Common myeloid progenitor, CD34-positive (primary cell): ENCODE measurements at regions not wholly inside any gene's neighbourhood (a gene's known extent, or its start where the extent isn't known, plus 50 kb on each side); places are given as distances from the start of the nearest gene placed in this dataset.
"Not testable (repeated sequence)": the region's sequence is repeated elsewhere in the genome, so short reads cannot be mapped to it uniquely, and the experiment has no call there.

Experiments
- CTCF ChIA-PET: fragments of 350-600 bp; sonication (Branson Sonifier 250); formaldehyde crosslinking; loops from one replicate; lab custom pipeline; 2021; ENCODE audit warnings: antibody characterized with exemption; lab: Charles Lee
- POLR2A ChIA-PET: fragments of 350-600 bp; sonication (Branson Sonifier 250); formaldehyde crosslinking; loops from one replicate; lab custom pipeline; 2021; ENCODE audit warnings: antibody characterized with exemption; lab: Charles Lee
- DNase-seq, 3 donors: peaks; one replicate each; pipeline versions ENCODE4 v3.0.0 to v3.0.0-alpha.2; 2013
- H3K27ac ChIP-seq, 2 experiments: 1 replicate in 1 of 2; 2 replicates in 1 of 2; pipeline ENCODE4 v1.7.0; 2013; ENCODE audit warnings: inconsistent platforms in 2 of 2, low read length in 2 of 2, mild to moderate bottlenecking in 2 of 2, low read depth in 1 of 2, moderate library complexity in 1 of 2; ENCODE audit not compliant: severe bottlenecking in 2 of 2, insufficient read depth in 1 of 2, poor library complexity in 1 of 2
- H3K27me3 ChIP-seq, 5 experiments: replicated peaks in 2 of 5; 1 replicate in 3 of 5; 2 replicates in 2 of 5; pipeline versions ENCODE4 v1.6.1 to v1.7.0; 2013; ENCODE audit warnings: low read length in 4 of 5, mild to moderate bottlenecking in 2 of 5, moderate library complexity in 2 of 5, inconsistent platforms in 1 of 5; ENCODE audit not compliant: insufficient read depth in 5 of 5, control insufficient read depth in 4 of 5
- H3K36me3 ChIP-seq, 4 experiments: 1 replicate in 2 of 4; 2 replicates in 2 of 4; pipeline versions ENCODE4 v1.6.1 to v1.7.0; 2013; ENCODE audit warnings: low read length in 3 of 4, control low read depth in 1 of 4, mild to moderate bottlenecking in 1 of 4; ENCODE audit not compliant: control insufficient read depth in 4 of 4, insufficient read depth in 4 of 4
- H3K4me1 ChIP-seq, 4 experiments: 1 replicate in 3 of 4; 2 replicates in 1 of 4; pipeline versions ENCODE4 v1.6.1 to v1.7.1; 2013; ENCODE audit warnings: low read length in 3 of 4, mild to moderate bottlenecking in 3 of 4, control low read depth in 1 of 4, inconsistent platforms in 1 of 4, moderate library complexity in 1 of 4; ENCODE audit not compliant: control insufficient read depth in 4 of 4, insufficient read depth in 4 of 4; ENCODE audit errors: control extremely low read depth in 1 of 4
- H3K4me3 ChIP-seq, 7 experiments: 1 replicate in 4 of 7; 2 replicates in 3 of 7; pipeline versions ENCODE4 v1.5.1 to v1.7.0; 2013; ENCODE audit warnings: mild to moderate bottlenecking in 7 of 7, low read length in 6 of 7, moderate library complexity in 6 of 7, inconsistent platforms in 2 of 7, low read depth in 2 of 7, control low read depth in 1 of 7; ENCODE audit not compliant: insufficient read depth in 4 of 7, control insufficient read depth in 1 of 7; ENCODE audit errors: extremely low read depth in 1 of 7
- H3K9me3 ChIP-seq, 5 experiments: 1 replicate in 4 of 5; 2 replicates in 1 of 5; pipeline versions ENCODE4 v1.6.1 to v1.7.1; 2013; ENCODE audit warnings: low read length in 4 of 5, mild to moderate bottlenecking in 2 of 5, inconsistent platforms in 1 of 5, low read depth in 1 of 5, moderate library complexity in 1 of 5; ENCODE audit not compliant: control insufficient read depth in 4 of 5, insufficient read depth in 2 of 5; ENCODE audit errors: control extremely low read depth in 1 of 5
- WGBS: methylation state at CpG from one replicate; pipeline ENCODE4 v1.1.5; 2013; ENCODE audit not compliant: insufficient coverage; 5-methylcytosine and 5-hydroxymethylcytosine counted together

DNA sequence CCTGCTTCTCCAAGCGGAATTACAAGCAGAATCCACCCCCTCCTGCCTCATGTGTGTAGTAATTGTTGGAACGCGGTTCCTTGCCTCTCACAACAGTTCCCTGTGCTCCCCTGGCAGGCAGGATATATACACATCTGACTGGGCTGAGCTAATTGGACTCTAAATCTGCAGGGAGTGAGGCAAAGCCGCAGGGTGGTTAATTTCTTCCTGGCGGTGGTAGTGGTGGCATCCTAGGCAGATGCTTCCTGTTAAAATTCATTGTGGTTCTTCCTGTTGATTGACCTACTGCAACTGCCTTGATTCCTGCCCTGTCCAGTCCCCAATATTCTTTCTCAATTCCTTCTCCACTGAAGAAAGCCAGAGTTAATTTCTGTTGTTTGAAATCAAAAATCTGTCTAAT lies 202.9 kb upstream of the PROK2 start:
- DNase-seq = peak; percentile 85 to 97 (median 96)
- H3K9me3 ChIP-seq = peaks cover 0 to 9% (median 0%) of the 10 kb centered on the region in 5 experiments
- H3K4me3 ChIP-seq = peak overlapping the region in 4 of 7 experiments; percentile 20 to 59 (median 26)
- H3K36me3 ChIP-seq = no peaks in the 10 kb centered on the region
- POLR2A ChIA-PET = interaction anchor here (0.7 to 1.1 kb wide), 2 partner anchors 320 to 357 kb away, joined by 3 to 4 read pairs; no protein-coding TSS in a partner anchor
- H3K27ac ChIP-seq = peak overlapping the region; percentile 9 to 49
- H3K4me1 ChIP-seq = peaks cover 21 to 65% (median 61%) of the 10 kb centered on the region in 4 experiments
- CTCF ChIA-PET = interaction anchor here (1.0 to 1.7 kb wide), 6 partner anchors 10 to 323 kb away, joined by 3 to 6 read pairs (median 4); no protein-coding TSS in a partner anchor
- H3K27me3 ChIP-seq = no peaks in the 10 kb centered on the region
- 0% methylated on average over 1 of the region's 5 CpGs for WGBS

GRCh38 chr3:71987089-71987735 lies 202.3 kb upstream of the PROK2 start:
- Histone ChIP-seq H3K4me1 (peaks cover 21 to 67% (median 62%) of the 10 kb centered on the region in 4 experiments), H3K27me3 (no peaks in the 10 kb centered on the region), H3K36me3 (no peaks in the 10 kb centered on the region), H3K27ac (no peak overlapping the region), H3K4me3 (no peak overlapping the region), H3K9me3 (peaks cover 0 to 9% (median 0%) of the 10 kb centered on the region in 5 experiments)
- ChIA-PET CTCF (interaction anchor here (0.7 to 1.7 kb wide), 9 partner anchors 10 to 323 kb away, joined by 3 to 6 read pairs (median 3); no protein-coding TSS in a partner anchor), POLR2A (interaction anchor here (0.7 to 1.1 kb wide), 2 partner anchors 320 to 357 kb away, joined by 3 to 4 read pairs; no protein-coding TSS in a partner anchor)
- DNase-seq = no peak
- 85% methylated on average over 7 of the region's 9 CpGs for WGBS

DNA sequence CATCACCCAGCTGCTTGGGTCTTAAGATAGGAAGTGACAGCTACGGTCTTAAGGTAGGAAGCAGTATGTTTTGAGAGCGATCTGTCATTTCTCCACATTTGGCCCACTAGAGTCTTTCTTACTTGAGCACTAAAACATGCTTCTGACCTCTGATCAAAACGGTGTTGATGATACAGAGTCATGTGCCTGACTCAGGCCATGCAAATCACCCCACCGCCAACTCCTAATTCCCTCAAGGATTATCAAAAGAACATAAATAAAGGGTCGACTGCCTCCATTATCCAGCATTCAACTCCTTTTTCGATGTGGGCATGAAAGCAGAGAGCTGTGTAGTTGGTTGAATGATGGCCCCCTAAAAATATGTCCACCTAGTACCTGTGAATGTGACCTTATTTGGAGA lies 201.7 kb upstream of the PROK2 start:
- CTCF ChIA-PET = interaction anchor here (1.0 to 1.7 kb wide), 3 partner anchors 9 to 114 kb away, joined by 3 to 6 read pairs (median 3); no protein-coding TSS in a partner anchor
- Histone ChIP-seq H3K4me3 (no peak overlapping the region), H3K4me1 (peaks cover 21 to 67% (median 62%) of the 10 kb centered on the region in 4 experiments), H3K36me3 (no peaks in the 10 kb centered on the region), H3K9me3 (peaks cover 0 to 9% (median 0%) of the 10 kb centered on the region in 5 experiments), H3K27ac (no peak overlapping the region), H3K27me3 (no peaks in the 10 kb centered on the region)
- WGBS = 96% methylated on average over 2 of the region's 6 CpGs
- no peak for DNase-seq
- POLR2A ChIA-PET = interaction anchor here (1.1 kb wide), 1 partner anchor 321 kb away, joined by 4 read pairs; no protein-coding TSS in a partner anchor

GRCh38 chr3:71984843-71985613 lies 200.1 kb upstream of the PROK2 start:
- H3K4me1 ChIP-seq = peaks cover 21 to 67% (median 62%) of the 10 kb centered on the region in 4 experiments
- no peaks in the 10 kb centered on the region for H3K9me3 ChIP-seq
- DNase-seq = peak; percentile 73 to 95 (median 90)
- CTCF ChIA-PET = interaction anchor here (1.2 to 1.8 kb wide), 5 partner anchors 28 to 834 kb away, joined by 3 to 6 read pairs (median 4); no protein-coding TSS in a partner anchor
- POLR2A ChIA-PET = no interaction called here
- H3K4me3 ChIP-seq = peak overlapping the region in 4 of 7 experiments; percentile 13 to 48 (median 40)
- no peak overlapping the region for H3K27ac ChIP-seq
- no peaks in the 10 kb centered on the region for H3K27me3 ChIP-seq
- H3K36me3 ChIP-seq = no peaks in the 10 kb centered on the region
- 0% methylated on average over 2 of the region's 9 CpGs for WGBS

DNA sequence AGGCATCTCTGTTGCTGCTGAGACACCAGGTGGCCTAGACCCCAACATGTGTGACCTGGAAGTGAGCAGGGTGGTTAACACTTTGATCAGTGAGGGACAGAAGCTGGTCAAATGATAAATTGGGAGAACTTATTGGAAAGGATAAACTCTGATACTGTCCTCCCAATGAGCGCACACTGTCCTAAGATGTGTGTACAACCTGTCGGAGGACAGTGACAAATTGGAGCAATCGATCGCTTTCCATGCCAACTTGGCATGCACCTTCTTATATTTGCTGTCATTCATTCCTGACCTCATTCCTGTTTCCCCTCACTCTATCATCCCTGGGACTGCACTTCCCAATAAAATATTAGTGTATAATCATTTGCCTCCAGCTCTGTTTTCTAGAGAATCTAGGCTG lies 198.7 kb upstream of the PROK2 start:
- Histone ChIP-seq H3K4me3 (no peak overlapping the region), H3K27me3 (no peaks in the 10 kb centered on the region), H3K27ac (no peak overlapping the region), H3K9me3 (no peaks in the 10 kb centered on the region), H3K4me1 (peaks cover 17 to 56% (median 51%) of the 10 kb centered on the region in 4 experiments), H3K36me3 (no peaks in the 10 kb centered on the region)
- ChIA-PET POLR2A (no interaction called here), CTCF (interaction anchor here (1.2 to 1.8 kb wide), 3 partner anchors 8 to 32 kb away, joined by 3 to 6 read pairs (median 6); no protein-coding TSS in a partner anchor)
- WGBS = 97% methylated on average over 4 of the region's 4 CpGs
- DNase-seq = no peak

DNA sequence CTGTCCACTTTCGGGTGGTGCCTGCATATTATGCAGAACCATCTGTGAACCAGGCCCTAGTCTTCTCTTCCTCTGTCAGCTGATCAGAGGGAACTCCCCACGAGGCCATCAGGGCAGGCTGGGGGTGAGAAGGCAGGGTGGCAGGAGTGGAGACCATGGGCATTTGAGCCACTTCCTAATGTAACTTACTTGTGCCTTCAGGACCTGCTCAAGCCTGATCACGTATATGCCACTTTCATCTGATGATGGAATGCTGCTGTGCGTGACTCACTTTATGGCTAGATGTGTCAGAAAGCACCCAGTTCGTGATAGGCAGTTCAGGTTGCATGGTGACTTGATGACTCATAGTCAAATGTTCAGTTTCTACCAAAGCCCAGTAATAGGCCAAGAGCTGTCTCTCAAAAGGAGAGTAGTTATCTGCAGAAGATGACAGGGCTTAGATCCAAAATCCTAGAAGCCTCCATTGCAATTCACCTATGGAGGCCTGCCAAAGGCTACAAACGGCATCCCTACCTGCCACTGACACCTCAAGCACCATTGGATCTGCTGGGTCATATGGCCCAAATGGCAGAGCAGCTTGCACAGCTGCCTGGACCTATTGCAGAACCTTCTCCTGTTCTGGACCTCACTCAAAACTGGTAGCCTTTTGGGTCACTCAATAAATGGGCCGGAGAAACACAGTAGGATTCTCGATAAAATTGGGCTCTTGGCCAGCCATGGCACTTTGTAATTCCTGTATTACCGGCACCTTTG lies 197.7 kb upstream of the PROK2 start:
- WGBS = 70% methylated on average over 8 of the region's 9 CpGs
- POLR2A ChIA-PET, CTCF ChIA-PET, H3K4me3 ChIP-seq, H3K27me3 ChIP-seq, H3K9me3 ChIP-seq, H3K36me3 ChIP-seq, H3K27ac ChIP-seq: not testable (repeated sequence)
- DNase-seq = peak; percentile 24 to 83 (median 68)
- peaks cover 9 to 46% (median 41%) of the 10 kb centered on the region in 4 experiments for H3K4me1 ChIP-seq
